GM19324 (cell line): ENCODE measurements at regions not wholly inside any gene's neighbourhood (a gene's known extent, or its start where the extent isn't known, plus 50 kb on each side); places are given as distances from the start of the nearest gene placed in this dataset.
"Not testable (repeated sequence)": the region's sequence is repeated elsewhere in the genome, so short reads cannot be mapped to it uniquely, and the experiment has no call there.

Experiments used
- ATAC-seq: cut with Tn5 transposase; IDR thresholded peaks from one replicate; pipeline ENCODE4 v1.9.1; 2021; ENCODE audit warnings: mild to moderate bottlenecking, moderate library complexity; ENCODE audit not compliant: unreplicated experiment, low FRiP score

DNA sequence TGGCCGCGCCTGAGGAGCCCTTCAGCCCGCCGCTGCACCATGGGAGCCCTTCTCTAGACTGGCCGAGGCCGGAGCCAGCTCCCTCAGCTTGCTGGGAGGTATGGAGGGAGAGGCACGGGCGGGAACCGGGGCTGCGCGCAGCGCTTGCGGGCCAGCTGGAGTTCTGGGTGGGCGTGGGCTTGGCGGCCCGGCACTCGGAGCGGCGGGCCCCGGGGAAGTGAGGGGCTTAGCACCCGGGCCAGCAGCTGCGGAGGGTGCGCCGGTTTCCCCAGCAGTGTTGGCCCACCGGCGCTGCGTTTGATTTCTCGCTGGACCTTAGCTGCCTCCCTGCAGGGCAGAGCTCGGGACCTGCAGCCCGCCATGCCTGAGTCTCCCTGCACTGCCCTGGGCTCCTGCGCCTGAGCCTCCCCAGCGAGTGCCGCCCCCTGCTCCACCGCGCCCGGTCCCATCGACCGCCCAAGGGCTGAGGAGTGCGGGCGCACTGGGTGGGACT is 1890.0 kb upstream of the PCDH20 start:
- no peak for ATAC-seq

DNA sequence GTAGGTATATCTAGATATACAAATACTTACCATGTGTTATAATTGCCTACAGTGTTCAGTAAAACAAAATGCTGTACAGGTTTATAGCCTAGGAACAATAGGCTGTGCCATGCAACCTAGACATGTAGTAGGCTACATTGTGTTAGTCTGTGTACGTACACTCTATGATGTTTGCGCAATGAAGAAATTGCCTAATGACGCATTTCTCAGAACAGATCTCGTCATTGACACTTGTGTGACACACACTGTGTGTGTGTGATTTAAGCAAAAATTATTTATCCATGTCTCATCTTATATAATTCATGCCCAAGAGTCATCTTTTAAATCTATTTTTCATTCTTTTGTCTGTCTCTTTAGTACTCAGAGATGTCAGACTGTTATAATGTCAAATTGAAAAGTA is 1888.8 kb upstream of the PCDH20 start:
- ATAC-seq, result no peak

DNA sequence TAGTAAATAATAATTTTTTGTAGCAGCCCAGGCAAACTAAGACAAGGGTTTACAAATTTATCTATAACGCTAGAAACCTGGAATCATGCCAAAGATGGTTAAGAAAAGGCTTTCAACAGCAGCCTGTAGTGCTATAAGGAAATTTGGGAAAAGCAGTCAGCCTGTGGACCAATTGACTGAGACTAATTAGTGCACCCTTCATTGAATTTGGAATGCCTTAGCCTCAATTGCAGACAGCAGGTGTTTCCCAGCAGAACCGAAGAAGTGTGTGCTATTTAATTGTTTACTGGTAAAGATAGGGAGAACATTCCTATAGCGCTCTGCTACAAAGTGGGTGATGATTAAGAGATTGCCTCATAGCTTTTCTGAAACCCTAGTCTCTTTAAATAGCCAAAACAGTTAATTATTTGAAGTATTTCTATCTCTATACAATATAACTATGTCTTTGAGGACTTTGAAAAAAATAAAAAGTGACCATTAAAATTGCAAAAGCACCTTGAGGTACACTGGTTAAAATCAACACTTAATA is 1884.3 kb upstream of the PCDH20 start:
- ATAC-seq, result no peak

GRCh38 chr13:63297163-63297562 is 1881.5 kb upstream of the PCDH20 start:
- ATAC-seq, result no peak

GRCh38 chr13:63291701-63292100 is 1876.1 kb upstream of the PCDH20 start:
- no peak for ATAC-seq

- no peak for ATAC-seq
Measured at GRCh38 chr13:63288576-63288975, 1872.9 kb upstream of the PCDH20 start.

DNA sequence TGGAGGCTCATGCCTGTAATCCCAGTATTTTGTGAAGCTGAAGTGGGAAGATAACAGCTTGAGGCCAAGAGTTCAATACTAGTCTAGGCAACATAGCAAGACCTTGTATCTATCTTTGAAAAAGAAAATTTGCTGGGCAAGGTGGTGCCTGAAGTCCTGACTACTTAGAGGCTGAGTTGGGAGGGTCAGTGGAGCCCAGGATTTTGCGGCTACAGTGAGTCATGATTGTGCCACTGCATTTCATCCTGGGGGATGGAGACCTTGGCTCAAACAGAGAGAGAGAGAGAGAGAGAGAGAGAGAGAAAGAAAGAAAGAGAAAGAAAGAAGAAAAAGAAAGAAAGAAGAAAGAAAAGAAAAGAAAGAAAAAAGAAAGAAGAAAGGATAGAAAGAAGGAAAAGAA is 1872.3 kb upstream of the PCDH20 start:
- ATAC-seq, result no peak

- no peak for ATAC-seq
Measured at GRCh38 chr13:63285426-63285825, 1869.8 kb upstream of the PCDH20 start.

- no peak for ATAC-seq
Measured at GRCh38 chr13:63279136-63279535, 1863.5 kb upstream of the PCDH20 start.

- no peak for ATAC-seq
Measured at GRCh38 chr13:63274772-63275171, 1859.1 kb upstream of the PCDH20 start.

DNA sequence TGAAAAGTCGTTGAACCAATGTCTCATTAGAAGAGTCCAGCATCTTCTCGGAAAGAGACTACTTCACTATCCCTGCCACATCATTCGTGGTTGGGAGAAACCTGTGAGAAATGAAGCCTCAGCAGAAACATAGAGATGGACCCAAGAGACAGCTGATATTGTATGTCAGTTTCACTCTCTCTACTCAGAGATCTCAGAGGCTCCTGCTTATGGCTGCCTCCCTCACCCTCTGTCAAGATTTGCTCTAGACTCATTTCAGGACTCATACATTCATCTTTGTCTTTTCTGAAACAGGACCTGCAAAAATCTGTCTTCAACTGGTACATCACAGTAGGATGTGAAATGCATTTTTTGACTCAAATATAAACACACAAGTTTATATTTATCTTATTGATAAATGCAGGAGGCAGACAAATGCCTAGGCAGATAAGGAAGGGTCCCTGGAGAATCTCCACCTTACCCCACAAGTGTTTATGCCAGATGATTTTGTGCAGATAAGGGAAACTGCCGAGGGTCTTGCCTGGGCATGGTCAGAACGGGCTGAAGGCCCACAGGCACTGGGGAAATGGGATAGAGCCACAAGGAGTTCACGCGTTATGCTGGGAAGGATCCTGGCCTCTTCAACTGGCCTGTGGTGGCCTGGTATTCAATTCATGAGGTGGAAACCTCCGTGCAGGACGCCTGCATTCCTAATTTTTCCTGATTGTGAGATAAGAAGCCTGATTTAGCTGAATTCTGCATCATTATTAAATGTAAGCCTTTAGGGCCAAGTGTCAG is 1834.0 kb upstream of the PCDH20 start:
- no peak for ATAC-seq

GRCh38 chr13:63236667-63237396 is 1821.2 kb upstream of the PCDH20 start:
- not testable (repeated sequence) for ATAC-seq

DNA sequence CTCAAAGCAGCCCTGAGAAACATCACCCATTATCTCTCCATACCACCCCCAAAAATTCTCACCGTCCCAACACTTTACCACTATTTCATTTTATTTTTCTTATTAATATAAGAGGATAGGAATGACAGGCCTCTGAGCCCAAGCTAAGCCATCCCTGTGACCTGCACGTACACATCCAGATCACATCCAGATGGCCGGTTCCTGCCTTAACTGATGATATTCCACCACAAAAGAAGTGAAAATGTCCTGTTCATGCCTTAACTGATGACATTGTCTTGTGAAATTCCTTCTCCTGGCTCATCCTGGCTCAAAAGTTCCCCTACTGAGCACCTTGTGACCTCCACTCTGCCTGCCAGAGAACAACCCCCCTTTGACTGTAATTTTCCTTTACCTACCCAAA is 1802.9 kb upstream of the PCDH20 start:
- ATAC-seq, result not testable (repeated sequence)

DNA sequence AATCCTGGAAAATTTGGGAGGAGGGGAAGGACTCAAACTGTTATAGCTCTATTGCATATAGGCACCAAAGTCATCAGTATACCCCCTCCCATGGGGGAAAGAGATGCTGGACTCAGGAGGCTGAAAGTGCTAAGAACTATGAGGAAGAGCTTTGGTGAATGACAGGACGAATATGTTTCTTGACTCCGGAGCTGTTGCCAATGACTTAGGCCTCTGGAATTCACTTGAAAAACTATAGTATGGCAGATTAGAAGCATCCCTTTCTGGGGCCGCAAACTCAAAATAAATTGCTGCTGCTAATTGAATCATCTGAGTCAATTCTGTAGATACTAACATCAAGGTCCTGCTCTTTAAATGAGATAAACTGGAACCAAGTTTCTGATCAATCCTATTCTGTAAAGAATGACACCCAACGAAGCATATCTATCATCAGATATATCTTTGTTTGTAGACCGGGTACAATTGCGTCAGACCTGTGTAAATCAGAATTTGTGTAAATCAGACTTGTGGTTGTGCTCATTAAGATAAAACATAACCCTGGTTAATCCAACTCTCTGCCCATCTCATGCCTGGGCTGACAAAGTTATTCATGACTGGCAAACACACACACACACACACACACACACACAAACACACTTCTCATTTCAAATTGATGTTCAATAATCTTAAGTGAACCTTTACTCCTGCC is 1793.8 kb upstream of the PCDH20 start:
- no peak for ATAC-seq

DNA sequence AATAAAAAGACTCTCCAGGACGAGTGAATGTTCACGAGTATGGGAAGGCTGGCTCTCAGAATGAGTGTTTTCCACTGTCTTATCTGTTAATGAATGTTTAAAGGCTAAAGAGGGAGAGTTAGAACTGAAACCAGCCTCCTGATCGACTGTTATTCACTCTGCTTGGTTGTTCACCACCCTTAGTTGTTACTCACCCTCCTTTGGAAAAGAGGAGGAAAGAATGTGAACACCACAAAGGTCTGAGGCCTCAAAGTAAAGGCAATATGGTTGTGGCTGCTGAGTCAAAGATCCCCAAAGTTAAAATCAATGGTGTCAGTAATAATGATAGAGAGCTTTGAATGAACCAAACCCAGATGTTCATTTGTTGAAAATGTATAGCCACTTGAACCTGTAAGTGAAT is 1793.2 kb upstream of the PCDH20 start:
- no peak for ATAC-seq

- no peak for ATAC-seq
Measured at GRCh38 chr13:63206461-63206860, 1790.8 kb upstream of the PCDH20 start.

- no peak for ATAC-seq
Measured at GRCh38 chr13:63201493-63201892, 1785.8 kb upstream of the PCDH20 start.

- no peak for ATAC-seq
Measured at GRCh38 chr13:63199508-63199907, 1783.9 kb upstream of the PCDH20 start.

- no peak for ATAC-seq
Measured at GRCh38 chr13:63198071-63198470, 1782.4 kb upstream of the PCDH20 start.

DNA sequence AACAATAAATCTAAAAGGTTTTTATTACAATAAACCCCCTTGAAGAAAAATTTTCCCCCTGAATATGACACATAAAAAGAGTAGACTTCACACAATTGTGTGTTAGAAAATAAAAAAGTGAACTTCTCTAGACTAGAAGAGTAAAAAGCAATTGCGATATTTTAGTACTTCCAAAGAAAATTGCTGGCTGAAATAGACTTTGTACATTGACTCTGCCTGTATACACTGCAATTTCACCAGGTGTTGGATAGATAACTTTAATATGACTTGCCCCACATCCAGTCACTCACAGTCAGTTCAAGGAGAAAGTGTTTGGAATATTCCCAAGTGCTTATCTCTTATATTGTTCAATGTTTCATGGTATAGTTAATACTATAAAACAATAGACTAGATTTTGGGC is 1780.1 kb upstream of the PCDH20 start:
- no peak for ATAC-seq

DNA sequence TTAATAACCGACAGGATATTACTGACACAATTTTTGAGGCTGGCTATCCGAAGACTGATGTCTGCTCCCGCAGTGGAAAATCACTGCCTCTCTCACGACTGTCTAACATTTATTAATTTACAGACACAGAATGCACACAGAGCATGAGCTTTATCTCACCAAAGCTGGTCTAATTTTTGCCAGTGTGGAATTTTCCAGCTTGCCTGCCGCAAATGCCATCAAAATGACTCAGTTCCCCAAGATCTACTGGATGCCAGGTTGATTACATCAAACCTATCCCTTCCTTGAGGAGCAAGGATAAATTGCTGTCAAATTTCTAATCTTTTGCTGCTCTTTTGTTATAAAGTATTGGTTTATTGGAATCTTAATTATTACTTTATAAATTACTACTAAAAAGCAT is 1775.1 kb upstream of the PCDH20 start:
- no peak for ATAC-seq
